Endodermal cell (in vitro differentiated cells): ENCODE measurements at regions not wholly inside any gene's neighbourhood (a gene's known extent, or its start where the extent isn't known, plus 50 kb on each side); places are given as distances from the start of the nearest gene placed in this dataset.

Experiments used
- DNase-seq: peaks from one replicate; pipeline ENCODE4 v3.0.0-alpha.2; 2017
- H3K27ac ChIP-seq: 2 replicates; pipeline ENCODE4 v1.5.1; 2013; ENCODE audit warnings: mild to moderate bottlenecking, low read depth, low read length, moderate library complexity
- H3K27me3 ChIP-seq: 2 replicates; pipeline ENCODE4 v1.6.1; 2013; ENCODE audit warnings: mild to moderate bottlenecking, low read length, moderate library complexity; ENCODE audit not compliant: insufficient read depth, control insufficient read depth, poor library complexity, severe bottlenecking
- H3K36me3 ChIP-seq: 2 replicates; pipeline ENCODE4 v1.7.0; 2013; ENCODE audit warnings: mild to moderate bottlenecking, low read length, moderate library complexity; ENCODE audit not compliant: control insufficient read depth, insufficient read depth
- H3K4me1 ChIP-seq: one replicate; pipeline ENCODE4 v1.7.0; 2013; ENCODE audit warnings: low read length; ENCODE audit not compliant: control insufficient read depth, insufficient read depth
- H3K4me3 ChIP-seq: 2 replicates; pipeline ENCODE4 v1.5.1; 2013; ENCODE audit warnings: mild to moderate bottlenecking, low read length, moderate library complexity
- H3K9ac ChIP-seq: 2 replicates; pipeline ENCODE4 v1.6.1; 2013; ENCODE audit warnings: mild to moderate bottlenecking, low read length, moderate library complexity; ENCODE audit not compliant: poor library complexity, severe bottlenecking; ENCODE audit errors: extremely low read depth
- H3K9me3 ChIP-seq: 2 replicates; pipeline ENCODE4 v1.6.1; 2013; ENCODE audit warnings: mild to moderate bottlenecking, low read length, moderate library complexity; ENCODE audit not compliant: control insufficient read depth
- H3K27ac Mint-ChIP-seq: 2 replicates; pipeline ENCODE4 v1.8.0; 2020; ENCODE audit warnings: mixed read lengths
- H3K27me3 Mint-ChIP-seq: 2 replicates; pipeline ENCODE4 v1.8.0; 2021; ENCODE audit warnings: mild to moderate bottlenecking, mixed read lengths; ENCODE audit not compliant: insufficient read depth
- H3K36me3 Mint-ChIP-seq: 2 replicates; pipeline ENCODE4 v1.8.0; 2020; ENCODE audit warnings: low read depth, mixed read lengths
- H3K4me1 Mint-ChIP-seq: 2 replicates; pipeline ENCODE4 v1.8.0; 2020; ENCODE audit warnings: mixed read lengths
- H3K4me3 Mint-ChIP-seq: 2 replicates; pipeline ENCODE4 v1.8.0; 2020; ENCODE audit warnings: mild to moderate bottlenecking, moderate library complexity, mixed read lengths
- H3K9me3 Mint-ChIP-seq: 2 replicates; pipeline ENCODE4 v1.8.0; 2020; ENCODE audit warnings: mild to moderate bottlenecking, mixed read lengths
- WGBS, 2 experiments: methylation state at CpG; one replicate each; pipeline versions ENCODE4 v1.1.5 to v1.1.7; 2013; ENCODE audit warnings: missing lambda C conversion rate in 2 of 2, mixed read lengths in 1 of 2; ENCODE audit not compliant: insufficient coverage in 1 of 2, insufficient read length in 1 of 2; 5-methylcytosine and 5-hydroxymethylcytosine counted together
- TF ChIP-seq, protein P1 (sequence below): fragments of 200-600 bp; sonication (generic); conservative IDR thresholded peaks from 2 replicates; pipeline ENCODE4 v1.5.0; 2021; ENCODE audit warnings: antibody characterized with exemption, mild to moderate bottlenecking

DNA sequence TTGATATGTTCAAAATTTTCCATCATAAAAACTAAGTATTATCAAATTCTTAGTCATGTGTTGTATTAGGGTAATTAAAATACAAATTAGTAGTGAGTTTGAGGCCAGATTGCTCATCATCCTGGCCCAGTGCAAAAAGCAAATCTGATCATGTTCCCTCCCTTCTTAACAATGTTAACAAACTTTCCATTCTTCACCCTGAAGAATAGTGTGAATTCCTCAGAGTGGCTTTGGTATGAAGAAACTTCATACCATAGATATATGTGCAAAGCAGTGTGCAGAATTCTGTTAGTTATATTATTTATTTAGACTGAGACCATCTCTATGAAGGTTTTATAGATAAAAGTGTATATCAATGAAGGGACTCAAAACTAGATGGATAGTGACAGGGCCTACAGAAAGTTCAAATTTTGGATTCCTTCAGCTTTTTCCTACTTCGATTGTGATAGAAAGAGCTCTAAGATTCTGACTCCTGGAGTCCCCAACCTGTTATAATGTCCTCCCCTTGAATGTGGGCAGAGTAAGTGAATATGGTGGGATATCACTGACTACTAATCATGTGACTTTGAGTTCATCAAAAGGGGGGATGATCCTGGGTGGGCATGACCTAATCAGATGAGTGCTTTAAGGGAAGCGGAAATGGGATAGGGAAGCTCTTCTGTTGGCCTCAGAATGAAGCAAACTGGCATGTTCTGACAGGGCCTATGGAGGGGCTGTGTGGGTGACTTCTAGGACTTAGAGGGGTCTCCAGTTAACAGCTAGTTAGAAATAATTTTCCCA, 271.4 kb downstream of the BTG1 start:
- DNase-seq: no peak
- no peaks in the 10 kb centered on the region for H3K36me3 Mint-ChIP-seq
- H3K27me3 Mint-ChIP-seq: no peaks in the 10 kb centered on the region
- peaks cover 7% of the 10 kb centered on the region for H3K4me1 Mint-ChIP-seq
- H3K9ac ChIP-seq: no peak overlapping the region
- H3K36me3 ChIP-seq: no peaks in the 10 kb centered on the region
- no peaks in the 10 kb centered on the region for H3K9me3 Mint-ChIP-seq
- H3K27ac ChIP-seq: no peak overlapping the region
- H3K27me3 ChIP-seq: no peaks in the 10 kb centered on the region
- H3K4me1 ChIP-seq: no peaks in the 10 kb centered on the region
- H3K4me3 Mint-ChIP-seq: no peak overlapping the region
- no peak overlapping the region for H3K4me3 ChIP-seq
- TF ChIP-seq, protein P1, sequence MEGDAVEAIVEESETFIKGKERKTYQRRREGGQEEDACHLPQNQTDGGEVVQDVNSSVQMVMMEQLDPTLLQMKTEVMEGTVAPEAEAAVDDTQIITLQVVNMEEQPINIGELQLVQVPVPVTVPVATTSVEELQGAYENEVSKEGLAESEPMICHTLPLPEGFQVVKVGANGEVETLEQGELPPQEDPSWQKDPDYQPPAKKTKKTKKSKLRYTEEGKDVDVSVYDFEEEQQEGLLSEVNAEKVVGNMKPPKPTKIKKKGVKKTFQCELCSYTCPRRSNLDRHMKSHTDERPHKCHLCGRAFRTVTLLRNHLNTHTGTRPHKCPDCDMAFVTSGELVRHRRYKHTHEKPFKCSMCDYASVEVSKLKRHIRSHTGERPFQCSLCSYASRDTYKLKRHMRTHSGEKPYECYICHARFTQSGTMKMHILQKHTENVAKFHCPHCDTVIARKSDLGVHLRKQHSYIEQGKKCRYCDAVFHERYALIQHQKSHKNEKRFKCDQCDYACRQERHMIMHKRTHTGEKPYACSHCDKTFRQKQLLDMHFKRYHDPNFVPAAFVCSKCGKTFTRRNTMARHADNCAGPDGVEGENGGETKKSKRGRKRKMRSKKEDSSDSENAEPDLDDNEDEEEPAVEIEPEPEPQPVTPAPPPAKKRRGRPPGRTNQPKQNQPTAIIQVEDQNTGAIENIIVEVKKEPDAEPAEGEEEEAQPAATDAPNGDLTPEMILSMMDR: no peak
- 90 to 100% methylated on average over 2 of the region's 2 CpGs for WGBS, 2 experiments
- no peak overlapping the region for H3K27ac Mint-ChIP-seq
- no peaks in the 10 kb centered on the region for H3K9me3 ChIP-seq

DNA sequence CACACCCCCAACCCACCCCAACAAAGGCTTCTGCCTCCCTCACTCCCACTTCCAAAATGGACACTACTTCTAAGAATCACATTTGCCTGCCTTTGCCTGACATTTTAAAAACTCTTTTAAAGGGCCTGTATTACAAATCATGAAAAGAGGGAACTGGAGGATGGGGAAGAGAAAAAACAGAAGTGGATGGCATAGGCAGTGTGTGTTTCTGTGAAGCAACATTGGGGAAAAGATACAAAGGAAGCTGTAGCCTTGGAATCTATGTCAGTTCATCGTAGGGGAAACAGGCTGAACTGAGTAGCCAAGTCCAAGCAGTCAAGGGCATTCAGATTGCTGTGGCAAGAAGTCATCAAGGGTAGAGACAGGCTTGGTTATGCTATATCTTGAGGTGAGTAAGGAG, 273.9 kb downstream of the BTG1 start:
- no peak overlapping the region for H3K27ac Mint-ChIP-seq
- 84% methylated on average over 1 of the region's 1 CpG; no CpG with 5 or more reads in 1 of the 2 experiments for WGBS, 2 experiments
- no peak for DNase-seq
- H3K36me3 ChIP-seq: no peaks in the 10 kb centered on the region
- H3K4me3 ChIP-seq: no peak overlapping the region
- H3K27ac ChIP-seq: no peak overlapping the region
- no peaks in the 10 kb centered on the region for H3K27me3 Mint-ChIP-seq
- no peaks in the 10 kb centered on the region for H3K9me3 ChIP-seq
- H3K4me3 Mint-ChIP-seq: no peak overlapping the region
- no peaks in the 10 kb centered on the region for H3K36me3 Mint-ChIP-seq
- H3K4me1 Mint-ChIP-seq: peaks cover 2% of the 10 kb centered on the region
- TF ChIP-seq, protein P1: no peak
- H3K9ac ChIP-seq: no peak overlapping the region
- H3K27me3 ChIP-seq: no peaks in the 10 kb centered on the region
- H3K4me1 ChIP-seq: no peaks in the 10 kb centered on the region
- no peaks in the 10 kb centered on the region for H3K9me3 Mint-ChIP-seq

DNA sequence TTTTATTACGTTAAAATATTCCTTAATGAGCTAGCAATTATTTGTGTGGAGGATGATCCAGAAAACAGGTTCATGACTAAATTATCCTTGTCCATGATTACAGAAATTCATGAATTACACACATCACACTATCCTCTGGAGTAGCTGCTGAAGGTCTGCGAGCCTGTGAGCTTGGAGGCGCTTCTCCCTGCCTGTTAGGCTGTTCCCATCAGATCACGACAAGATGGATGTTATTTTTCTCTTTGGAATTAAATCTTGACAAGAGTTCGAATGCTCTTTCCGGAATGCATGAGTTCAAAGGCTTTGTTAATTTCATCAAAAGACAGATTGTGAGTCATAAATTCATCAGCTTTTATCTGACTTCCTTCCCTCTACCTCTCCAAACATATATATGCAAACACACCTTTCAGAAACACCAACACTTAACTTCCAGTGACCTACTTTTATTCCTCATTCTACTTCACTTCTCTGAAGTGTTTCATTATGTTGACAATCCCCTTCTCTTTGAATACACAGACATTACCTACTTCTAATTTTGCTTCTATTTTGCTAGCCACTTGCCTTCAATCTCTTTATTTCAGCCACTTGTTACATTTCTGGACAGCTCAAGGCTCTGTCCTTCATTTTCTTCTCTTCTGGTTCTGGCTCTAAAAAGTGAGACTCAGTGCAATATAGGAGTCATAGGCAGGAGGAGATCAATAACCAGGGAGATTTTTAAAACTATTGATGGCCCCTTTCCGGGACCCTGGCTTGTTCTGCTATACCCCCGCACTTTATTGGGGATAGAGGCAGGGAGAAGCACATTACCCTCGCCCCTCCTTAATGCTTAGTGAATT, 274.6 kb downstream of the BTG1 start:
- no peaks in the 10 kb centered on the region for H3K4me1 Mint-ChIP-seq
- H3K9me3 ChIP-seq: no peaks in the 10 kb centered on the region
- no peak overlapping the region for H3K27ac ChIP-seq
- H3K9ac ChIP-seq: no peak overlapping the region
- H3K4me3 ChIP-seq: no peak overlapping the region
- TF ChIP-seq, protein P1: no peak
- H3K4me1 ChIP-seq: no peaks in the 10 kb centered on the region
- H3K4me3 Mint-ChIP-seq: no peak overlapping the region
- DNase-seq: no peak
- no peaks in the 10 kb centered on the region for H3K27me3 ChIP-seq
- H3K36me3 Mint-ChIP-seq: no peaks in the 10 kb centered on the region
- no peaks in the 10 kb centered on the region for H3K9me3 Mint-ChIP-seq
- H3K36me3 ChIP-seq: no peaks in the 10 kb centered on the region
- WGBS, 2 experiments: 85 to 95% methylated on average over 5 to 9 of the region's 9 CpGs
- no peak overlapping the region for H3K27ac Mint-ChIP-seq
- H3K27me3 Mint-ChIP-seq: no peaks in the 10 kb centered on the region
